Gastrocnemius medialis (tissue), 4 donors: ENCODE measurements at regions not wholly inside any gene's neighbourhood (a gene's known extent, or its start where the extent isn't known, plus 50 kb on each side); places are given as distances from the start of the nearest gene placed in this dataset.

Experiments used
- ATAC-seq, 2 donors: fragments of 150-250 bp; one replicate each; pipeline ENCODE4 v1.9.1; 2016
- DNase-seq, 2 donors: peaks; one replicate each; pipeline ENCODE4 v3.0.0-alpha.2; 2019
- H3K27ac ChIP-seq, 4 donors: fragments of 200-600 bp; sonication (generic); 1 replicate in 1 of 4; 2 replicates in 3 of 4; pipeline ENCODE4 v1.5.1; 2016 to 2018; ENCODE audit warnings: mild to moderate bottlenecking in 2 of 4, moderate library complexity in 1 of 4
- H3K27me3 ChIP-seq, 3 donors: fragments of 200-600 bp; sonication (generic) in 2 of 3; 1 replicate in 1 of 3; 2 replicates in 2 of 3; pipeline versions ENCODE4 v1.5.1 to v1.6.0; 2016 to 2019; ENCODE audit warnings: mild to moderate bottlenecking in 1 of 3, moderate library complexity in 1 of 3
- H3K36me3 ChIP-seq, 2 donors: fragments of 200-600 bp; sonication (generic) in 1 of 2; one replicate each; pipeline ENCODE4 v1.5.1; 2017 to 2018
- H3K4me1 ChIP-seq, 2 donors: fragments of 200-600 bp; sonication (generic) in 1 of 2; one replicate each; pipeline ENCODE4 v1.5.1; 2016 to 2017; ENCODE audit warnings: mild to moderate bottlenecking in 2 of 2
- H3K4me3 ChIP-seq, 4 donors: fragments of 200-600 bp; sonication (generic) in 3 of 4; 1 replicate in 1 of 4; 2 replicates in 3 of 4; pipeline ENCODE4 v1.5.1; 2016 to 2019; ENCODE audit warnings: mild to moderate bottlenecking in 2 of 4
- H3K9me3 ChIP-seq, 3 donors: fragments of 200-600 bp; sonication (generic) in 2 of 3; 1 replicate in 1 of 3; 2 replicates in 2 of 3; pipeline ENCODE4 v1.5.1; 2016 to 2019
- CTCF ChIP-seq, 5 experiments: fragments of 450-650 bp in 3 of 5; fragments of 200-600 bp in 2 of 5; sonication (generic) in 2 of 5; IDR thresholded peaks in 4 of 5; conservative IDR thresholded peaks in 1 of 5; 1 replicate in 4 of 5; 2 replicates in 1 of 5; pipeline ENCODE4 v1.5.1; 2016 to 2019; ENCODE audit warnings: antibody characterized with exemption in 5 of 5, mild to moderate bottlenecking in 3 of 5, moderate library complexity in 3 of 5
- POLR2A ChIP-seq, 2 donors: fragments of 450-650 bp; IDR thresholded peaks; one replicate each; pipeline ENCODE4 v1.6.1; 2017; ENCODE audit warnings: antibody characterized with exemption in 2 of 2, mild to moderate bottlenecking in 2 of 2, moderate library complexity in 2 of 2
- in situ Hi-C, 4 donors: fragments of 200-750 bp; cut with MboI; loops; one replicate each; pipeline versions ENCODE4 v1.15.0 to v1.8.0; 2017; ENCODE audit warnings: low sequenced_read_pairs in 4 of 4
- intact Hi-C: fragments of 100-400 bp; cut with DNase I; formaldehyde crosslinking; loops from one replicate; pipeline ENCODE4 v1.15.1; 2023; ENCODE audit warnings: low total_unique reads

DNA sequence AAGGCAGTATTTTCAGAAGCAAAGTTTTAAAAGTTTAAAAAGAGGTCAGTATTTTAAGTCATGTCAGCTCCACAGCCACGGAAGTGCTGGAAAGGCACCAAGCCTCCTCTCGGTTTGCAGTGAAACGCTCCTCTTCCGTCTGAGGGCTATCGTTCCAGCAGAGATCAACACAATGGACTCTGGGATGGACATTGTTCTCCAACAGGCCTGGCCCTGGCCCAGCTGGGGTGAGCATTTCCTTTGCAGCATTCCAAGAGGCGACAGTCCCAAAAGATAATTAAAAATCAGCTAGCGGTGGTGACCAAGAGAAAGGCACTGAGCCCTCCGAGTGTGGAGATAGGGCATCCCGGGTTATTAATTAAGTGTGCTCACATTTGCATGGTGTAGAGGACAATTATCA, 95.9 kb upstream of the LCLAT1 start:
- no peak overlapping the region for H3K4me3 ChIP-seq
- TF ChIP-seq POLR2A (IDR thresholded peaks at IDR 0.05): no peak
- no peak for TF ChIP-seq CTCF (IDR thresholded peaks at IDR 0.05 in 4 of 5, conservative IDR thresholded peaks at IDR 0.05 in 1 of 5)
- H3K9me3 ChIP-seq: no peaks in the 10 kb centered on the region
- H3K36me3 ChIP-seq: no peaks in the 10 kb centered on the region
- H3K27me3 ChIP-seq: no peaks in the 10 kb centered on the region
- in situ Hi-C loops: no loop called here
- DNase-seq (no peak), ATAC-seq (peak in 1 of 2 donors; percentile 40)
- peak overlapping the region in 2 of 4 donors; percentile 11 to 46 for H3K27ac ChIP-seq
- intact Hi-C loops: no loop called here
- peaks cover 0 to 4% of the 10 kb centered on the region in 2 donors for H3K4me1 ChIP-seq

GRCh38 chr2:30351949-30352348, 95.1 kb upstream of the LCLAT1 start:
- Histone ChIP-seq H3K4me1 (peaks cover 0 to 4% of the 10 kb centered on the region in 2 donors), H3K9me3 (no peaks in the 10 kb centered on the region), H3K36me3 (no peaks in the 10 kb centered on the region), H3K27me3 (no peaks in the 10 kb centered on the region), H3K27ac (no peak overlapping the region), H3K4me3 (no peak overlapping the region)
- in situ Hi-C loops (no loop called here), intact Hi-C loops (no loop called here)
- DNase-seq (no peak), ATAC-seq (no peak)
- TF ChIP-seq POLR2A (IDR thresholded peaks at IDR 0.05) (no peak), CTCF (IDR thresholded peaks at IDR 0.05 in 4 of 5, conservative IDR thresholded peaks at IDR 0.05 in 1 of 5) (no peak)

DNA sequence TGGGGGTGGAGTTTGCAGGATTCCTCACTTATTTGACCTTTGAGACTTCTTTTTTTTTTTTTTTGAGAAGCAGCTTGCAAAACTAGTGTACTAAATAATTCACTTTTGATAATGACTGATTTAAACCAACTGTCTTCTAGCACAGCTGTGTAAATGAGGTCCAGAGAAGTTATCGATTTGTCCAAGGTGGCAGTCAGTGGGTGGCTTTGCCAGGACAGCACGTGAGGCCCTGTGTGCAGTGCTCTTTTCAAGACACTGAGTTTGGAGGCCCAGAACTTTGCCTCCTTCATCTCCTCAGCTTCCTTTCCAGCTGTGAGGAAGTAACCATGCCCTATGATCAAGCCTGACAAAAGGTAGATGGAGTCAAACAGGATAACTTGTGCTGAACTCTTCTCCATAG, 92.9 kb upstream of the LCLAT1 start:
- no peak for DNase-seq
- Histone ChIP-seq H3K4me1 (peaks cover 0 to 4% of the 10 kb centered on the region in 2 donors), H3K4me3 (no peak overlapping the region), H3K36me3 (no peaks in the 10 kb centered on the region), H3K9me3 (no peaks in the 10 kb centered on the region), H3K27me3 (no peaks in the 10 kb centered on the region), H3K27ac (no peak overlapping the region)
- intact Hi-C loops: no loop called here
- no peak for TF ChIP-seq CTCF (IDR thresholded peaks at IDR 0.05 in 4 of 5, conservative IDR thresholded peaks at IDR 0.05 in 1 of 5)
- no peak for TF ChIP-seq POLR2A (IDR thresholded peaks at IDR 0.05)
- no peak for ATAC-seq
- in situ Hi-C loops: no loop called here

DNA sequence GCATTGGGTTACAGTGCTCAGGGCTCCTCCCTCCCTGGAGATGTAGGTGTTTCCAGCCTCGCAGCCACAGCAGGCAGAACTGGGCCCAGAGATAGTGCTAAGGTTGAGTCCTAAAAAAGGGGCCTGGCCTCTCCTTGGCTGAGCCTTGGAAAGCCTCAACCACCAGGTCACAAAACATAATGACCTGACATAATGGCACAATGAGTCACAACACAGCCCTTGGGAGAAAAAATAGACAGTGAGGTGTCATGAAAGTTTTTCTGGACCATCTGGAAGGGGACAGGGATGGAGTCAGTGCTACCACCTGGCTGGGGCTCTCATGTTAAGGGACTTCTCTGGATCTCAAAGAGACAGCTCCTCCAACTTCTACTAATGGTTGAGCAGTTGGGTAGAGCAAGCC, 92.4 kb upstream of the LCLAT1 start:
- Histone ChIP-seq H3K36me3 (no peaks in the 10 kb centered on the region), H3K27me3 (no peaks in the 10 kb centered on the region), H3K9me3 (no peaks in the 10 kb centered on the region), H3K4me1 (peaks cover 3 to 4% of the 10 kb centered on the region in 2 donors), H3K27ac (no peak overlapping the region), H3K4me3 (no peak overlapping the region)
- TF ChIP-seq CTCF (IDR thresholded peaks at IDR 0.05 in 4 of 5, conservative IDR thresholded peaks at IDR 0.05 in 1 of 5) (no peak), POLR2A (IDR thresholded peaks at IDR 0.05) (no peak)
- in situ Hi-C loops (no loop called here), intact Hi-C loops (no loop called here)
- DNase-seq: no peak
- no peak for ATAC-seq

DNA sequence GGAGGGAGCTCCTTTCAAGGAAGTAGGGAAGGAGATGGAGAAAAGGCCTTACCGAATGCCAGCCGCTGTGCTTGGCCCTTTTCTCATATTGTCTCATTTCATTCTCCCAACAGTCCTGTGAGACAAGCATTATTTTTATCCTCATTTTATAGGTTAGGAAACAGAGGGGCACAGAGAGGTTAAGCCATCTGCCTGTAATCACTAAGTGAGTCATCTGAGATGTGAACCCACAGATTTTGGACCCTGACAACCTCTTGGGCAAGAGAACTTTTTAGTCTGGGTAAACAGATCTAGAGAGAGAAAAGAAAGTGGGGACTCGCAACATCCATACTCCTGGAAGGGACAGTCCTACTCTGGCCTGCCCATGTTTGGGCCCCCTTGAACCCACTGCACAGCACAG, 91.7 kb upstream of the LCLAT1 start:
- intact Hi-C loops: no loop called here

More for the DNA sequence above, 91.7 kb upstream of the LCLAT1 start:
- ATAC-seq (no peak), DNase-seq (no peak)
- H3K9me3 ChIP-seq: no peaks in the 10 kb centered on the region
- no peaks in the 10 kb centered on the region for H3K36me3 ChIP-seq
- no peak overlapping the region for H3K4me3 ChIP-seq
- peaks cover 4 to 9% of the 10 kb centered on the region in 2 donors for H3K4me1 ChIP-seq
- H3K27me3 ChIP-seq: no peaks in the 10 kb centered on the region
- no peak overlapping the region for H3K27ac ChIP-seq
- in situ Hi-C loops: no loop called here
- TF ChIP-seq POLR2A (IDR thresholded peaks at IDR 0.05): no peak
- no peak for TF ChIP-seq CTCF (IDR thresholded peaks at IDR 0.05 in 4 of 5, conservative IDR thresholded peaks at IDR 0.05 in 1 of 5)
